GM23338 (cell line): ENCODE measurements at regions not wholly inside any gene's neighbourhood (a gene's known extent, or its start where the extent isn't known, plus 50 kb on each side); places are given as distances from the start of the nearest gene placed in this dataset.

Experiments
- ATAC-seq: fragments of 200-7000 bp; cut with Tn5 transposase; 3 replicates; pipeline ENCODE4 v1.9.1; 2020
- DNase-seq: peaks from one replicate; pipeline ENCODE4 v3.0.0-alpha.2; 2015; ENCODE audit warnings: low spot score
- H2AFZ ChIP-seq: fragments of 200-600 bp; sonication (generic); 2 replicates; pipeline ENCODE4 v1.8.0; 2016; ENCODE audit warnings: antibody characterized with exemption, mild to moderate bottlenecking, moderate library complexity
- H3F3A ChIP-seq: fragments of 200-600 bp; sonication (generic); replicated peaks from 2 replicates; pipeline ENCODE4 v1.8.0; 2017; ENCODE audit warnings: antibody characterized with exemption, mixed run types, low read depth
- H3K27ac ChIP-seq: fragments of 200-600 bp; sonication (generic); 2 replicates; pipeline ENCODE4 v1.6.1; 2016; ENCODE audit warnings: low read depth
- H3K27me3 ChIP-seq: fragments of 200-600 bp; sonication (generic); 2 replicates; pipeline ENCODE4 v1.8.0; 2016; ENCODE audit warnings: mild to moderate bottlenecking, mixed run types, moderate library complexity; ENCODE audit not compliant: insufficient read depth
- H3K36me3 ChIP-seq: fragments of 200-600 bp; sonication (generic); 2 replicates; pipeline ENCODE4 v1.8.0; 2016; ENCODE audit warnings: mild to moderate bottlenecking; ENCODE audit not compliant: insufficient read depth
- H3K4me1 ChIP-seq: fragments of 200-600 bp; sonication (generic); 2 replicates; pipeline ENCODE4 v1.8.0; 2016; ENCODE audit warnings: mild to moderate bottlenecking, moderate library complexity; ENCODE audit not compliant: insufficient read depth
- H3K4me2 ChIP-seq: fragments of 200-600 bp; sonication (generic); 2 replicates; pipeline ENCODE4 v1.7.1; 2017; ENCODE audit warnings: mixed run types
- H3K4me3 ChIP-seq: fragments of 200-600 bp; sonication (generic); 2 replicates; pipeline ENCODE4 v1.6.1; 2016; ENCODE audit warnings: mixed run types
- H3K79me2 ChIP-seq: fragments of 200-600 bp; sonication (generic); replicated peaks from 2 replicates; pipeline ENCODE4 v1.8.0; 2017; ENCODE audit warnings: mild to moderate bottlenecking; ENCODE audit not compliant: insufficient read depth
- H3K9me2 ChIP-seq: fragments of 200-600 bp; sonication (generic); 2 replicates; pipeline ENCODE4 v1.8.0; 2017; ENCODE audit not compliant: insufficient read depth
- H4K20me1 ChIP-seq: fragments of 200-600 bp; sonication (generic); replicated peaks from 2 replicates; pipeline ENCODE4 v1.8.0; 2017; ENCODE audit warnings: mild to moderate bottlenecking; ENCODE audit not compliant: insufficient read depth
- H3K27ac Mint-ChIP-seq: 2 replicates; pipeline ENCODE4 v1.8.0; 2020; ENCODE audit warnings: inconsistent platforms, mild to moderate bottlenecking, moderate library complexity, mixed read lengths
- H3K27me3 Mint-ChIP-seq: 3 replicates; pipeline ENCODE4 v1.8.0; 2022; ENCODE audit warnings: low read depth, mild to moderate bottlenecking, moderate library complexity, mixed read lengths, inconsistent platforms; ENCODE audit not compliant: insufficient read depth, poor library complexity
- H3K36me3 Mint-ChIP-seq: 3 replicates; pipeline ENCODE4 v1.8.0; 2021; ENCODE audit warnings: low read depth, mild to moderate bottlenecking, inconsistent platforms, moderate library complexity, mixed read lengths
- H3K4me1 Mint-ChIP-seq: 3 replicates; pipeline ENCODE4 v1.8.0; 2020; ENCODE audit warnings: mild to moderate bottlenecking, inconsistent platforms, mixed read lengths
- H3K4me3 Mint-ChIP-seq: 3 replicates; pipeline ENCODE4 v1.8.0; 2021; ENCODE audit warnings: moderate library complexity, mild to moderate bottlenecking, inconsistent platforms, mixed read lengths
- H3K9me3 Mint-ChIP-seq: 3 replicates; pipeline ENCODE4 v1.8.0; 2020; ENCODE audit warnings: moderate library complexity, mild to moderate bottlenecking, inconsistent platforms, mixed read lengths
- CREB1 ChIP-seq: fragments of 250-450 bp; sonication (Bioruptor Pico); IDR thresholded peaks from 2 replicates; pipeline ENCODE4 v1.5.0; 2020; ENCODE audit warnings: low read depth, mild to moderate bottlenecking, moderate library complexity
- EZH2 ChIP-seq: fragments of 200-600 bp; sonication (generic); IDR thresholded peaks from one replicate; pipeline ENCODE4 v1.8.0; 2017; ENCODE audit warnings: antibody characterized with exemption, mild to moderate bottlenecking, low read depth; ENCODE audit not compliant: unreplicated experiment
- EZH2phosphoT487 ChIP-seq: fragments of 200-600 bp; sonication (generic); IDR thresholded peaks from one replicate; pipeline ENCODE4 v1.8.1; 2018; ENCODE audit warnings: antibody characterized with exemption; ENCODE audit not compliant: unreplicated experiment
- NANOG ChIP-seq: IDR thresholded peaks from 2 replicates; pipeline ENCODE4 v1.6.1; 2016; ENCODE audit warnings: antibody characterized with exemption, borderline replicate concordance
- POLR2AphosphoS5 ChIP-seq: IDR thresholded peaks from 2 replicates; pipeline ENCODE4 v1.6.1; 2016; ENCODE audit warnings: antibody characterized with exemption, low read depth
- STAT1 ChIP-seq: IDR thresholded peaks from one replicate; pipeline ENCODE4 v1.6.1; 2016; ENCODE audit warnings: antibody characterized with exemption; ENCODE audit not compliant: unreplicated experiment
- ZNF331 ChIP-seq: fragments of 250-450 bp; sonication (Bioruptor Pico); IDR thresholded peaks from 2 replicates; pipeline ENCODE4 v1.5.0; 2020; ENCODE audit warnings: low read depth, mild to moderate bottlenecking, moderate library complexity
- TF ChIP-seq, protein P1 (sequence below): fragments of 250-450 bp; sonication (Bioruptor Pico); IDR thresholded peaks from 2 replicates; pipeline ENCODE4 v1.5.0; 2020; ENCODE audit warnings: mild to moderate bottlenecking, moderate library complexity
- TF ChIP-seq, protein P2 (sequence below): IDR thresholded peaks from one replicate; pipeline ENCODE4 v1.6.1; 2018; ENCODE audit warnings: antibody characterized with exemption; ENCODE audit not compliant: unreplicated experiment

DNA sequence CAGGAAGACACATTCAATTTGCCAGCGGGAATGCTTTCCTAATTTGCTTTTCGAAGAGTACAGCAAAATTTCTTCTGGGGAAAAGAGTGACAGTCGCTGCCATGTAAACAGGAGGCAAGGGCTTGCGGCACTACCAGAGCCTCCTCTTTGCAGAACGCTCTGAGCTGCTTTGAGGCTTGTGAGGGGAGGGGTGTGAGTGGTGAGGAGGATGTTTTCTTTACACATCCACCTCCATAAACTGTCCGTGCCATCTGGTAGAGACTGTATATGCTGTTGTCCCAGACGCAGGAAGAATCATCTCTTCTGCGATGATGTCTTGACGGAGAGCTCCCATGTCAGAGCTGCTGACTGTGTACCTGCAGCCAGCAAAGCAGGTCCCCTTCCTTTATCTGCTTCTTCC lies 138.0 kb downstream of the SOCS6 start:
- H3K36me3 Mint-ChIP-seq = no peaks in the 10 kb centered on the region; the same call in 2 of the 3 replicates
- Histone ChIP-seq H3K4me1 (peaks cover 11% of the 10 kb centered on the region), H3K4me2 (no peak overlapping the region), H3K36me3 (no peaks in the 10 kb centered on the region), H3K4me3 (no peak overlapping the region), H3F3A (no peaks in the 10 kb centered on the region), H3K9me2 (peaks cover 4% of the 10 kb centered on the region; the same call in 1 of the 2 replicates), H3K79me2 (no peaks in the 10 kb centered on the region), H3K27ac (no peak overlapping the region), H4K20me1 (no peaks in the 10 kb centered on the region), H2AFZ (no peak overlapping the region), H3K27me3 (no peaks in the 10 kb centered on the region)
- H3K4me1 Mint-ChIP-seq = peaks cover 30% of the 10 kb centered on the region
- H3K9me3 Mint-ChIP-seq = no peaks in the 10 kb centered on the region
- no peak for TF ChIP-seq NANOG
- TF ChIP-seq, protein P1, sequence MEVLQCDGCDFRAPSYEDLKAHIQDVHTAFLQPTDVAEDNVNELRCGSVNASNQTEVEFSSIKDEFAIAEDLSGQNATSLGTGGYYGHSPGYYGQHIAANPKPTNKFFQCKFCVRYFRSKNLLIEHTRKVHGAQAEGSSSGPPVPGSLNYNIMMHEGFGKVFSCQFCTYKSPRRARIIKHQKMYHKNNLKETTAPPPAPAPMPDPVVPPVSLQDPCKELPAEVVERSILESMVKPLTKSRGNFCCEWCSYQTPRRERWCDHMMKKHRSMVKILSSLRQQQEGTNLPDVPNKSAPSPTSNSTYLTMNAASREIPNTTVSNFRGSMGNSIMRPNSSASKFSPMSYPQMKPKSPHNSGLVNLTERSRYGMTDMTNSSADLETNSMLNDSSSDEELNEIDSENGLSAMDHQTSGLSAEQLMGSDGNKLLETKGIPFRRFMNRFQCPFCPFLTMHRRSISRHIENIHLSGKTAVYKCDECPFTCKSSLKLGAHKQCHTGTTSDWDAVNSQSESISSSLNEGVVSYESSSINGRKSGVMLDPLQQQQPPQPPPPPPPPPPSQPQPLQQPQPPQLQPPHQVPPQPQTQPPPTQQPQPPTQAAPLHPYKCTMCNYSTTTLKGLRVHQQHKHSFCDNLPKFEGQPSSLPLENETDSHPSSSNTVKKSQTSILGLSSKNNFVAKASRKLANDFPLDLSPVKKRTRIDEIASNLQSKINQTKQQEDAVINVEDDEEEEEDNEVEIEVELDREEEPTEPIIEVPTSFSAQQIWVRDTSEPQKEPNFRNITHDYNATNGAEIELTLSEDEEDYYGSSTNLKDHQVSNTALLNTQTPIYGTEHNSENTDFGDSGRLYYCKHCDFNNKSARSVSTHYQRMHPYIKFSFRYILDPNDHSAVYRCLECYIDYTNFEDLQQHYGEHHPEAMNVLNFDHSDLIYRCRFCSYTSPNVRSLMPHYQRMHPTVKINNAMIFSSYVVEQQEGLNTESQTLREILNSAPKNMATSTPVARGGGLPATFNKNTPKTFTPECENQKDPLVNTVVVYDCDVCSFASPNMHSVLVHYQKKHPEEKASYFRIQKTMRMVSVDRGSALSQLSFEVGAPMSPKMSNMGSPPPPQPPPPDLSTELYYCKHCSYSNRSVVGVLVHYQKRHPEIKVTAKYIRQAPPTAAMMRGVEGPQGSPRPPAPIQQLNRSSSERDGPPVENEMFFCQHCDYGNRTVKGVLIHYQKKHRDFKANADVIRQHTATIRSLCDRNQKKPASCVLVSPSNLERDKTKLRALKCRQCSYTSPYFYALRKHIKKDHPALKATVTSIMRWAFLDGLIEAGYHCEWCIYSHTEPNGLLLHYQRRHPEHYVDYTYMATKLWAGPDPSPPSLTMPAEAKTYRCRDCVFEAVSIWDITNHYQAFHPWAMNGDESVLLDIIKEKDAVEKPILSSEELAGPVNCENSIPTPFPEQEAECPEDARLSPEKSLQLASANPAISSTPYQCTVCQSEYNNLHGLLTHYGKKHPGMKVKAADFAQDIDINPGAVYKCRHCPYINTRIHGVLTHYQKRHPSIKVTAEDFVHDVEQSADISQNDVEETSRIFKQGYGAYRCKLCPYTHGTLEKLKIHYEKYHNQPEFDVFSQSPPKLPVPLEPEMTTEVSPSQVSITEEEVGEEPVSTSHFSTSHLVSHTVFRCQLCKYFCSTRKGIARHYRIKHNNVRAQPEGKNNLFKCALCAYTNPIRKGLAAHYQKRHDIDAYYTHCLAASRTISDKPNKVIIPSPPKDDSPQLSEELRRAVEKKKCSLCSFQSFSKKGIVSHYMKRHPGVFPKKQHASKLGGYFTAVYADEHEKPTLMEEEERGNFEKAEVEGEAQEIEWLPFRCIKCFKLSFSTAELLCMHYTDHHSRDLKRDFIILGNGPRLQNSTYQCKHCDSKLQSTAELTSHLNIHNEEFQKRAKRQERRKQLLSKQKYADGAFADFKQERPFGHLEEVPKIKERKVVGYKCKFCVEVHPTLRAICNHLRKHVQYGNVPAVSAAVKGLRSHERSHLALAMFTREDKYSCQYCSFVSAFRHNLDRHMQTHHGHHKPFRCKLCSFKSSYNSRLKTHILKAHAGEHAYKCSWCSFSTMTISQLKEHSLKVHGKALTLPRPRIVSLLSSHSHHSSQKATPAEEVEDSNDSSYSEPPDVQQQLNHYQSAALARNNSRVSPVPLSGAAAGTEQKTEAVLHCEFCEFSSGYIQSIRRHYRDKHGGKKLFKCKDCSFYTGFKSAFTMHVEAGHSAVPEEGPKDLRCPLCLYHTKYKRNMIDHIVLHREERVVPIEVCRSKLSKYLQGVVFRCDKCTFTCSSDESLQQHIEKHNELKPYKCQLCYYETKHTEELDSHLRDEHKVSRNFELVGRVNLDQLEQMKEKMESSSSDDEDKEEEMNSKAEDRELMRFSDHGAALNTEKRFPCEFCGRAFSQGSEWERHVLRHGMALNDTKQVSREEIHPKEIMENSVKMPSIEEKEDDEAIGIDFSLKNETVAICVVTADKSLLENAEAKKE = no peak
- no peak overlapping the region for H3K4me3 Mint-ChIP-seq
- no peak for ATAC-seq
- no peak for DNase-seq
- H3K27ac Mint-ChIP-seq = no peak overlapping the region
- H3K27me3 Mint-ChIP-seq = peaks cover 2% of the 10 kb centered on the region

DNA sequence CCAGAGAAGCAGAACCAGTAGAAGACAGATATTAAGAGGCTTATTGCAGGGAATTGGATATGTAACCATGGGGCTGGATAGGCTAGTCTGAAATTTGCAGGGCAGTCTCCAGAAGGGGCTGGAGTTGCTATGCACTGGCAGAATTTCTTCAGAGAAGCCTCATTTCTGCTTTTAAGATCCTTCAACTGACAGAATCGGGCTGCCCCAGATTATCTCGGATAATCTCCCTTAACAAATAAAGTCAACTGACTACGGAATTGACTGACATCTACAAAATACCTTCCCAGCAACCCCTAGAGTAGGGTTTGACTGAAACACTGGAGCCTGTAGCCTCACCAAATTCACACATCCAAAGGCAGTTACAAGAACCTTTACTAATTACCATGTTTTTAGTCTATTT lies 136.4 kb downstream of the SOCS6 start:
- H3K4me2 ChIP-seq = no peak overlapping the region
- H2AFZ ChIP-seq = no peak overlapping the region
- H3K27me3 ChIP-seq = no peaks in the 10 kb centered on the region
- Mint-ChIP-seq H3K4me1 (peaks cover 28% of the 10 kb centered on the region), H3K36me3 (no peaks in the 10 kb centered on the region; the same call in 2 of the 3 replicates), H3K27ac (no peak overlapping the region), H3K4me3 (no peak overlapping the region), H3K27me3 (peaks cover 2% of the 10 kb centered on the region), H3K9me3 (no peaks in the 10 kb centered on the region)
- H4K20me1 ChIP-seq = no peaks in the 10 kb centered on the region
- H3K9me2 ChIP-seq = peaks cover 4% of the 10 kb centered on the region; the same call in 1 of the 2 replicates
- no peaks in the 10 kb centered on the region for H3F3A ChIP-seq
- H3K36me3 ChIP-seq = no peaks in the 10 kb centered on the region
- no peaks in the 10 kb centered on the region for H3K79me2 ChIP-seq
- peaks cover 11% of the 10 kb centered on the region for H3K4me1 ChIP-seq
- no peak overlapping the region for H3K4me3 ChIP-seq
- DNase-seq (no peak), ATAC-seq (no peak)
- TF ChIP-seq, protein P2, sequence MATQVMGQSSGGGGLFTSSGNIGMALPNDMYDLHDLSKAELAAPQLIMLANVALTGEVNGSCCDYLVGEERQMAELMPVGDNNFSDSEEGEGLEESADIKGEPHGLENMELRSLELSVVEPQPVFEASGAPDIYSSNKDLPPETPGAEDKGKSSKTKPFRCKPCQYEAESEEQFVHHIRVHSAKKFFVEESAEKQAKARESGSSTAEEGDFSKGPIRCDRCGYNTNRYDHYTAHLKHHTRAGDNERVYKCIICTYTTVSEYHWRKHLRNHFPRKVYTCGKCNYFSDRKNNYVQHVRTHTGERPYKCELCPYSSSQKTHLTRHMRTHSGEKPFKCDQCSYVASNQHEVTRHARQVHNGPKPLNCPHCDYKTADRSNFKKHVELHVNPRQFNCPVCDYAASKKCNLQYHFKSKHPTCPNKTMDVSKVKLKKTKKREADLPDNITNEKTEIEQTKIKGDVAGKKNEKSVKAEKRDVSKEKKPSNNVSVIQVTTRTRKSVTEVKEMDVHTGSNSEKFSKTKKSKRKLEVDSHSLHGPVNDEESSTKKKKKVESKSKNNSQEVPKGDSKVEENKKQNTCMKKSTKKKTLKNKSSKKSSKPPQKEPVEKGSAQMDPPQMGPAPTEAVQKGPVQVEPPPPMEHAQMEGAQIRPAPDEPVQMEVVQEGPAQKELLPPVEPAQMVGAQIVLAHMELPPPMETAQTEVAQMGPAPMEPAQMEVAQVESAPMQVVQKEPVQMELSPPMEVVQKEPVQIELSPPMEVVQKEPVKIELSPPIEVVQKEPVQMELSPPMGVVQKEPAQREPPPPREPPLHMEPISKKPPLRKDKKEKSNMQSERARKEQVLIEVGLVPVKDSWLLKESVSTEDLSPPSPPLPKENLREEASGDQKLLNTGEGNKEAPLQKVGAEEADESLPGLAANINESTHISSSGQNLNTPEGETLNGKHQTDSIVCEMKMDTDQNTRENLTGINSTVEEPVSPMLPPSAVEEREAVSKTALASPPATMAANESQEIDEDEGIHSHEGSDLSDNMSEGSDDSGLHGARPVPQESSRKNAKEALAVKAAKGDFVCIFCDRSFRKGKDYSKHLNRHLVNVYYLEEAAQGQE = no peak
- TF ChIP-seq CREB1 (CRISPR knock-in tag) = no peak
- TF ChIP-seq ZNF331 (CRISPR knock-in tag) = no peak
- TF ChIP-seq POLR2AphosphoS5 = no peak
- TF ChIP-seq STAT1 = no peak
- no peak for TF ChIP-seq NANOG
- TF ChIP-seq EZH2phosphoT487 = no peak
- TF ChIP-seq EZH2 = no peak
- no peak overlapping the region for H3K27ac ChIP-seq
